ENCODE measurements at regions not wholly inside any gene's neighbourhood (a gene's known extent, or its start where the extent isn't known, plus 50 kb on each side); places are given as distances from the start of the nearest gene placed in this dataset.
"Not testable (repeated sequence)": the region's sequence is repeated elsewhere in the genome, so short reads cannot be mapped to it uniquely, and the experiment has no call there.

DNA sequence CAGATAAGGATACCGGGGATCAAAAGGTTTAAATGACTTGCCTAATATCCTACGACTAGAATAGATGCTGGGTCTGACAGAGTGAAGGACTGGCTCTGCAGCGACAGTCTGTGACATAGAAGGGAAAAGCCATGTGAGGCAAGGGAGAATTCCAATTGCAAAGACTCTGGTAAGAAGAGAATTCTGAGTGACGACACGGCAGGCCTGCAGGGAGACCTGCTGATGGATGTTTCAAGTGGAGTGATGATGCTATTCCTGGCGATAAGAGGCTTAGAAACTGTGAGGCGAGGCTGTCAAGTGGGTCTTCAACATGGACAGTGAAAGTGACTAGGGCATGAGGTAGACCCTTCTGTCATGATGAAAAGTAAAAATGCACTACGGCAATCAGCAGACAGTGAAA is 176.6 kb upstream of the PBX1 start:
- Mint-ChIP-seq H3K4me3 (no peak overlapping the region), H3K36me3 (ENCODE audit: insufficient read depth) (no peaks in the 10 kb centered on the region), H3K27me3 (no peaks in the 10 kb centered on the region), H3K4me1 (ENCODE audit: low read depth in 2 of 2) (no peaks in the 10 kb centered on the region), H3K27ac (no peak overlapping the region), H3K9me3 (peaks cover 5 to 16% of the 10 kb centered on the region in 2 donors)
- DNase-seq (no peak), ATAC-seq (replicated peaks) (no peak)

DNA sequence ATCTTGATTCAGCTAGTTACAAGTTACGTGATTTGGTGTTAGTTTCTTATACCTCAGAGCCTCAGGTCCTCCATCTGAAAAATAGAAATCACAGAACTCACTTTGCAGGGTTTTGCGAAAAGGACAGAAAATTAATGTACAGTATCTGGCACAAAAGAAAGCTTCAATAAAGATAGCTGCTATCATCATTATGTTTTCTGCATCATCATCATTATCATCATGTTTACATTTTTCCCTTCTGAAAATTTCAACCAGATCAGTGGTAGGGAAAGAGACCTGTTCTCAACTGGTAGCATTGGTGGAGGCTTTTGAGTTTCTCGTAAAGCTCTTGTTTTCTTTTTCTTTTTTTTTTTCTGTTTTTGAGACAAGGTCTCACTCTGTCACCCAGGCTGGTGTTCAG is 174.7 kb upstream of the PBX1 start:
- H3K4me1 Mint-ChIP-seq (ENCODE audit: low read depth in 2 of 2) = no peaks in the 10 kb centered on the region
- no peak overlapping the region for H3K27ac Mint-ChIP-seq

DNA sequence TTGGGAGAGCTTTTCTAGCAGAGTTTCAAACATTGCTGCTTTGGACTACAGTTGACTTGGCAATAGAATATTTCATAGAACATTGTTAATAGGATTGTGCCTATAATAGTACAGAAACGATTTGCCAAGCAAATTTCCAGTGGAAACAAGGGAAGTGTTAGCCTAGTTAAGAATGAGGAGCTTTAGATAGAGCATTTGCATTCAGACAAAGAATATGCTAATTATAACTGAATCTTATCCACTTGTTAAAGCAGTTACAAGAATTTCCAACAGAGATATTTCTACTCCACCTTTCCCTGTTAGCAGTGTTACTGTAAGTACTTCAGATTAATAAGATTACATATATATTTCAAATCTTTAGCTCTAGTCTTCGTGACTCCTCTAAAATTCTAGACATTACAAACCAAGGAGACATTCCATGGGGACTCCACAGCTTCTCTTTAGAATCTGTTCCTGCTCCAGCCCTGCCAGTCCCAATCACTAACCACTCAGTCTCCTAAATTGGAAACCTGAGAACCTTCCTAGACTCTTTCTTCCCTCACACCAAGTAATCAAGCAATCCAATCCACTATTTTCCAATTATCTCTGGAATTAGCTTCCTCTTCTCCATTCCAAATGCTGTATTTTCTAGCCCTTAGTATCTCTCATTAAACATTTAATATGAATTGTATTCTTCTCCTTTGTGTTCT is 141.8 kb upstream of the PBX1 start:
- ATAC-seq (replicated peaks) = no peak
- Mint-ChIP-seq H3K4me1 (ENCODE audit: low read depth in 2 of 2) (no peaks in the 10 kb centered on the region), H3K27ac (no peak overlapping the region), H3K36me3 (ENCODE audit: insufficient read depth) (no peaks in the 10 kb centered on the region), H3K4me3 (no peak overlapping the region), H3K27me3 (no peaks in the 10 kb centered on the region), H3K9me3 (peaks cover 8 to 10% of the 10 kb centered on the region in 2 donors)
- DNase-seq = no peak

More for the DNA sequence above, 174.7 kb upstream of the PBX1 start:
- Mint-ChIP-seq H3K9me3 (peaks cover 2 to 23% of the 10 kb centered on the region in 2 donors), H3K27me3 (no peaks in the 10 kb centered on the region), H3K4me3 (no peak overlapping the region), H3K36me3 (ENCODE audit: insufficient read depth) (no peaks in the 10 kb centered on the region)
- ATAC-seq (replicated peaks) = no peak
- no peak for DNase-seq

DNA sequence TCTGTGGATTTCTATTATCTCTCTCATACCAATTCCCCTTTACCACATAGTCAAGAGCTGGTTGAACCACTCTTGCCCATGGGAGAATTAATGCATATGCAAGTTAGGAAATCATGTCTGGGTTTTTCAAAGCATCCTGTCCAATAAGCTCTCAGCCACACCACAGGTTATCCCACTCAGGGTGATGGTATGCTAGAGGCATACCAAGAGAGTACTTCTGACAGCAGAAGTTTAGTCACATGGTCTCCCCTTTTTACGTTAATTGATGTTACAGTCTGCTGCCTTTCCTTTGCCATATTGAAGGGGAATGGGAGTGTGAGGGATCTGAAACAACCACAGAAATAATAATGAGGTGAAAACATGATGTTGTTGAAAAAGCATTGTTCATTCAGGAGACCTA is 135.8 kb upstream of the PBX1 start:
- H3K27me3 Mint-ChIP-seq = no peaks in the 10 kb centered on the region
- ATAC-seq (replicated peaks) (no peak), DNase-seq (no peak)
- peaks cover 0 to 2% of the 10 kb centered on the region in 2 donors for H3K9me3 Mint-ChIP-seq
- H3K4me1 Mint-ChIP-seq (ENCODE audit: low read depth in 2 of 2) = no peaks in the 10 kb centered on the region
- H3K27ac Mint-ChIP-seq = no peak overlapping the region
- no peak overlapping the region for H3K4me3 Mint-ChIP-seq
- no peaks in the 10 kb centered on the region for H3K36me3 Mint-ChIP-seq (ENCODE audit: insufficient read depth)

DNA sequence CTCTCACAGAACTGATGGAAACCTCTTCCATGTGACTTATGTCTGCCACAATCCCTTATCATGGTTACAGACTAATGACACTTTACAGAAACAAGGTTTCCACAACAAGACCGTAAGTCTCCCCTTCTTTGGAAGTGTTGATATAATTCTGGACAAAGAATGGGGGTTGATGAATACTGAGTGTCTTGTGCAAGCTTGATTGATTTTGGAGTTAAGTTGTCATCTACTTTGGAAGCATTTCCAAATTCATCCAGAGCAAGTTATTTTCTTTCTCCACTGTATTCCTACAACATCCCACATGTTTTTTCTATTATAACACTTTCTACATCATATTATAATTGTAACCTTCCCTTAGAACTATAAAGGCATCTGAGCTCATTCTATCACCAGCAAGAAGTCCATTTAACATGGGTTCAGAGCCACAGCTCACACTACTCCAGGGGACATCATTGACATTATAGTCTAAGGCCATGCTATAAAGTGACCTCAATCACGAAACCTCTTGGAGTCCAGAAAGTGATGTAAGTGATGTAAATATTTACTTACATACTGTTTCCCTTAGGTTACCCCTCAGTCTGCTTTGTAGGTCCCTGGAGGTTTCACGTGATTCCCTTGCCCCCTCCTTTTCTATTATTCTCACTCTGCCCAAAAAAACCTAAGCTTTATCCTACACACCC is 125.7 kb upstream of the PBX1 start:
- Mint-ChIP-seq H3K4me3 (no peak overlapping the region), H3K4me1 (ENCODE audit: low read depth in 2 of 2) (no peaks in the 10 kb centered on the region), H3K27ac (no peak overlapping the region), H3K36me3 (ENCODE audit: insufficient read depth) (no peaks in the 10 kb centered on the region), H3K27me3 (no peaks in the 10 kb centered on the region), H3K9me3 (peaks cover 0 to 4% of the 10 kb centered on the region in 2 donors)
- DNase-seq (no peak), ATAC-seq (replicated peaks) (no peak)

DNA sequence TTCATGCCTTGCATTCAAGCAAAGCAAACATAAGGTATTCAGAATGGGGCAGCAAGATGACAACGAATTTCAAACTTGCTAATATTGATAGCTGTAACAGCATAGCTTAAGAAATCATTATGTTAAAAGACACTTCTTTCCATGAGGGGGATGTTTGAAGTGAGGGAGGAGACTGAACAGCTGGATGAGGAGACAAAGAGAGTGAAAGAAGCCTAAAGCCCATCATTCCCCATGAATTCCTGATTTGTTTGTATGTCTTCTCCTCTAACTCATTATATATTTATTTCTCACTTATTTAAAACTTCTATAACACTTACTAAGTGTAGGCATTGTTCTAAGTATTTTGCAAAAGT is 125.2 kb upstream of the PBX1 start:
- H3K36me3 Mint-ChIP-seq (ENCODE audit: insufficient read depth) = no peaks in the 10 kb centered on the region
- DNase-seq (no peak), ATAC-seq (replicated peaks) (no peak)
- H3K27ac Mint-ChIP-seq = no peak overlapping the region
- peaks cover 0 to 4% of the 10 kb centered on the region in 2 donors for H3K9me3 Mint-ChIP-seq
- no peaks in the 10 kb centered on the region for H3K27me3 Mint-ChIP-seq
- H3K4me3 Mint-ChIP-seq = no peak overlapping the region
- H3K4me1 Mint-ChIP-seq (ENCODE audit: low read depth in 2 of 2) = no peaks in the 10 kb centered on the region

DNA sequence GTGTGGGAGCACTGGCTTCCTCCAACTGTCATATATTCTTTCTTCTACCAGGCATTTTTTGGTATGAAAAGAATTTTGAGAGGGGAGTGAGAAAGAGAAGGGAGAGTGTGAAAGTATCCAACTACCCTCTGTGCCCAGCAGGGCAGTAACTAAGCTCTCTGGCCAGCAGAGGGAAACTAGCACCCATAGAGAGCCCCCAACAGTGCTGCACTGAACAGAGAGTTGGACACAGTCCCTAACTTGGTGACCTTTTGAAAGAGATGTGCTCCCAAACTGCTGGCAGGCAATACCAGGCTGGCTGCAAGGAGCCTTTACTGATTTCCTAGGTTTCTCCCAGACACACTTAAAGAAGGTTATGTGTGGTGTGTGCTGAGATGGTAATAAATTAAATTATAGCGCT is 118.8 kb upstream of the PBX1 start:
- H3K27me3 Mint-ChIP-seq = no peaks in the 10 kb centered on the region
- ATAC-seq (replicated peaks) (no peak), DNase-seq (no peak)
- no peak overlapping the region for H3K4me3 Mint-ChIP-seq
- no peak overlapping the region for H3K27ac Mint-ChIP-seq
- no peaks in the 10 kb centered on the region for H3K4me1 Mint-ChIP-seq (ENCODE audit: low read depth in 2 of 2)
- no peaks in the 10 kb centered on the region for H3K9me3 Mint-ChIP-seq
- no peaks in the 10 kb centered on the region for H3K36me3 Mint-ChIP-seq (ENCODE audit: insufficient read depth)

DNA sequence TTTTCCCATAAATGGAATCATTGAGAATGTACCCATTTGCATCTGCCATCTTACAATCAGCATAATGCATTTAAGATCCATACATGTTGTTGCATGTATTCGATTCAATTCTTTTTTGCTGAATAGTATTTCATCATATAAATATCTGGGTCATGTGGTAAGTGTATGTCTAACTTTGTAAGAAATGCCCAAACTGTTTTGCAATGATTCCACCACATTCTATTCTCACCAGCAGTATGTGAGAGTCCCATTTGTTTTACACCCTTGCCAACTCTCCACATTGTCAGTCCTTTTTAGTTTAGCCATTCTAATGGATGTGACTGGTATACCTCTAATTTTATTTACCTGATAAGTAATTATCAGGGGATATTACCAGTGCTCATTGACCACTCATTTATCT is 115.8 kb upstream of the PBX1 start:
- Mint-ChIP-seq H3K4me1 (ENCODE audit: low read depth in 2 of 2) (no peaks in the 10 kb centered on the region), H3K27me3 (no peaks in the 10 kb centered on the region), H3K9me3 (no peaks in the 10 kb centered on the region), H3K27ac (no peak overlapping the region), H3K4me3 (no peak overlapping the region), H3K36me3 (ENCODE audit: insufficient read depth) (no peaks in the 10 kb centered on the region)
- DNase-seq = no peak
- no peak for ATAC-seq (replicated peaks)

DNA sequence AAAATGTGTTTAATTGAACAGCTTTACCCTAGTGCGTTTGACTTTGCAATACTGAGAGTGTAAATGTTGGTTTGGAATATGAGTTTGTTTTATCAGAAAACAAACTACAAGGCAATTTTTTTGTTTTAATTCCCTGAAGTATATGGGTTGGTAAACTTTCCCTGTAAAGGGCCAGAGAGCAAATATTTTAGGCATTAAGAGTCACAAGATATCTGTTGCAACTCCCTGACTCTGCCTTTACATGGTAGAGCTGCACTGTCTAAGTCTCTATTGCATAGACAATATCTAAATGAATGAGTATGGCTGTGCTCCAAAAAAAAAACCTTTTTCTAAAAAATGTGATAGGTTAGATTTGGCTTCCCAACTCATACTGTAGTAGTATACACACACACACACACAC is 115.1 kb upstream of the PBX1 start:
- H3K36me3 Mint-ChIP-seq (ENCODE audit: insufficient read depth) = no peaks in the 10 kb centered on the region
- H3K27me3 Mint-ChIP-seq = no peaks in the 10 kb centered on the region
- H3K4me3 Mint-ChIP-seq = no peak overlapping the region
- H3K9me3 Mint-ChIP-seq = peaks cover 0 to 2% of the 10 kb centered on the region in 2 donors
- no peak for ATAC-seq (replicated peaks)
- H3K27ac Mint-ChIP-seq = no peak overlapping the region
- DNase-seq = no peak
- no peaks in the 10 kb centered on the region for H3K4me1 Mint-ChIP-seq (ENCODE audit: low read depth in 2 of 2)

DNA sequence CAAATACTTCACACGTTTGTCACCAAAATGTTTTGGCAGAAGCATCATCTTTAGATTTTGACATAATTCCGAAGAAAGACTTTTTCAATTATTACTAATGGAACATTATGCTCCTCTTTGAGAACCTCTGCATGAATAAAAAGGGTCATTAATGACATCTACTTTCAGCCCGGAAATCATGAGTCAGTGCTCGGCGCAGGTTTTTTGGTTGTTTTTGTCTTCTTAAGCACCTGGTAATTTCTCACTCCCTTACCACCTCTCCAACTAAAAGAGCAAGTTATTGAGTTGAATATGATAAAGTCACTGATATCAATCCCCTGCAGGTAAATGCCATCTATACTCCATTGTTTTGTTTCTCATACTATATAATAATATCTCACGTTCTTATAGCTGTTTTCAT is 113.0 kb upstream of the PBX1 start:
- Mint-ChIP-seq H3K4me1 (ENCODE audit: low read depth in 2 of 2) (no peaks in the 10 kb centered on the region), H3K36me3 (ENCODE audit: insufficient read depth) (no peaks in the 10 kb centered on the region), H3K4me3 (no peak overlapping the region), H3K27ac (no peak overlapping the region), H3K9me3 (peaks cover 0 to 7% of the 10 kb centered on the region in 2 donors), H3K27me3 (no peaks in the 10 kb centered on the region)
- ATAC-seq (replicated peaks) (no peak), DNase-seq (no peak)

DNA sequence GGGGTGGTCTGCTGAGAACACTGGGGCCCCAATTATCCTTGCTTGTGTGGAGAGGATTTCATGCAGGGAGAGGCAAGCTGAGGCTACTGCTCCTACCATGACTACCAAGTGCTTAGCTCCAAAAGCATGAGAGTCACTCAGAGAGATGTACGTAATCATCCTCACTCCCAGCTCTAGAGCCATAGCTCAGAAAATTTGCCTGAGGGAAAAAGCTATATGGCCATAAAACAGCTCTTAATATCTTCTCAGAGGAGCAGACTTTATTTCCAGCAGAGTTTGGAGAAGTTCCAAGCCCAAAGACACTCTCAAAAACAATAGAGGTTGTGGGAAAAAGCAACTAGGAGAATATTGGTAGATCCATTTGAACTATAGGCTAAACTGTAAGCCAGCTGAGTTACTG is 106.4 kb upstream of the PBX1 start:
- no peak for DNase-seq
- Mint-ChIP-seq H3K9me3 (peaks cover 9 to 24% of the 10 kb centered on the region in 2 donors), H3K27ac (no peak overlapping the region)

DNA sequence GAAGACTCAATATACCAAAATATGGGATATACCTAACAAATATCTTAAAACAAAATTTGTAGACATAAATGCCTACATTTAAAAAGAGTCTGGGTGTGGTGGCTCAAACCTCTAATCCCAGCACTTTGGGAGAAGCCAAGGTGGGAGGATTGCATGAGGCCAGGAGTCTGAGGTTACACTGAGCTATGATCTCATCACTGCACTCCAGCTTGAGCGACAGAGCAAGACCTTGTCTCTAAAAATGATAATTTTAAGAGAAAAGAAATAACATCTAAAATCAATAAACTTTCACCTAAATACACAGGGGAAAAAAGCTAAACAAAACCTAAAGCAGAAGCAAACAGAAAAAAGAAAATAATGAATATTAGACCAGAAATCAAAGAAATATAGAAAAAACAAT is 102.7 kb upstream of the PBX1 start:
- ATAC-seq (replicated peaks) (no peak), DNase-seq (no peak)
- Mint-ChIP-seq H3K4me3 (no peak overlapping the region), H3K9me3 (peaks cover 9 to 17% of the 10 kb centered on the region in 2 donors), H3K27ac (no peak overlapping the region), H3K4me1 (ENCODE audit: low read depth in 2 of 2) (no peaks in the 10 kb centered on the region), H3K36me3 (ENCODE audit: insufficient read depth) (no peaks in the 10 kb centered on the region), H3K27me3 (no peaks in the 10 kb centered on the region)

More for the DNA sequence above, 106.4 kb upstream of the PBX1 start:
- no peaks in the 10 kb centered on the region for H3K27me3 Mint-ChIP-seq
- no peaks in the 10 kb centered on the region for H3K4me1 Mint-ChIP-seq (ENCODE audit: low read depth in 2 of 2)
- H3K4me3 Mint-ChIP-seq = no peak overlapping the region
- ATAC-seq (replicated peaks) = no peak
- H3K36me3 Mint-ChIP-seq (ENCODE audit: insufficient read depth) = no peaks in the 10 kb centered on the region

DNA sequence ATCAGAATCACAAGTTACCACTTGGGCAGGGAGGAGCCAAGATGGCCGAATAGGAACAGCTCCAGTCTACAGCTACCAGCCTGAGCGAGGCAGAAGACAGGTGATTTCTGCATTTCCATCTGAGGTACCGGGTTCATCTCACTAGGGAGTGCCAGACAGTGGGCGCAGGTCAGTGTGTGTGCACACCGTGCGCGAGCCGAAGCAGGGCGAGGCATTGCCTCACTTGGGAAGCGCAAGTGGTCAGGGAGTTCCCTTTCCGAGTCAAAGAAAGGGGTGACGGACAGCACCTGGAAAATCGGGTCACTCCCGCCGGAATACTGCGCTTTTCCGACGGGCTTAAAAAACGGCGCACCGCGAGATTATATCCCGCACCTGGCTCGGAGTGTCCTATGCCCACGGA is 99.8 kb upstream of the PBX1 start:
- DNase-seq = not testable (repeated sequence)

DNA sequence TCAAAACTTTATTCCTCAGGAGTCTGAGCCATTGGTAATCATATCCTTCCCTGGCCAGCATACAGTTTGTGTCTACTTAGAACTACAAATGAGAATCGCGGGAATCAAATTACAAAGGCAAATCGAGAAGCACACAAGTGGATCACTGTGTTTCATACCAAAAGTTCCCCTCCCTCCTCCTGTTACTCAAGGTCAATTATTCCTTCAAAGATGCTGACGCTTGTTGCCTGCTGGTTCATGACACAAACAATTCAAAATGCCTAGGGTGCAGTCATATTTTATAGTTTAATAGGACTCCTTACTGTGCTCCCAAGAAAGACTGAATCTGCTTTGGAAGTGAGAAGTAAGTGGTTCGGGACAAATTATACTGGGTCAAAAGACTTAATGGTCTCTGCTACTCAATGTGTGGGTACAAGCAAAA is 93.0 kb upstream of the PBX1 start:
- Mint-ChIP-seq H3K9me3 (peaks cover 0 to 11% of the 10 kb centered on the region in 2 donors), H3K4me1 (ENCODE audit: low read depth in 2 of 2) (no peaks in the 10 kb centered on the region), H3K4me3 (no peak overlapping the region), H3K36me3 (ENCODE audit: insufficient read depth) (no peaks in the 10 kb centered on the region), H3K27me3 (no peaks in the 10 kb centered on the region), H3K27ac (no peak overlapping the region)
- DNase-seq = no peak
- ATAC-seq (replicated peaks) = no peak

More for the DNA sequence above, 99.8 kb upstream of the PBX1 start:
- H3K4me3 Mint-ChIP-seq; H3K36me3 Mint-ChIP-seq (ENCODE audit: insufficient read depth); H3K27ac Mint-ChIP-seq; ATAC-seq (replicated peaks); H3K27me3 Mint-ChIP-seq; H3K9me3 Mint-ChIP-seq; H3K4me1 Mint-ChIP-seq (ENCODE audit: low read depth in 2 of 2): not testable (repeated sequence)
